Astrocyte (in vitro differentiated cells and primary cell): ENCODE measurements at regions not wholly inside any gene's neighbourhood (a gene's known extent, or its start where the extent isn't known, plus 50 kb on each side); places are given as distances from the start of the nearest gene placed in this dataset.

ENCODE experiments used
- DNase-seq: peaks from one replicate; pipeline ENCODE4 v3.0.0-alpha.2; 2010; ENCODE audit warnings: low read depth
- FAIRE-seq: peaks from 2 replicates; lab custom pipeline; 2011; peaks lifted over from hg19 to GRCh38; lab: Jason Lieb, UNC
- H2AFZ ChIP-seq: 2 replicates; pipeline ENCODE4 v1.6.0; 2012; ENCODE audit warnings: low read depth, low read length, inconsistent platforms
- H3K27ac ChIP-seq: 2 replicates; pipeline ENCODE4 v1.5.1; 2011; ENCODE audit warnings: low read depth, low read length, inconsistent platforms
- H3K27me3 ChIP-seq: 2 replicates; pipeline ENCODE4 v1.6.0; 2011; ENCODE audit warnings: low read length, inconsistent platforms; ENCODE audit not compliant: insufficient read depth
- H3K36me3 ChIP-seq: 2 replicates; pipeline ENCODE4 v1.5.1; 2011; ENCODE audit warnings: low read length, inconsistent platforms; ENCODE audit not compliant: insufficient read depth
- H3K4me1 ChIP-seq: 2 replicates; pipeline ENCODE4 v1.5.1; 2011; ENCODE audit warnings: low read length, inconsistent platforms; ENCODE audit not compliant: insufficient read depth
- H3K4me2 ChIP-seq: 2 replicates; pipeline ENCODE4 v1.6.0; 2012; ENCODE audit warnings: low read length, inconsistent platforms
- H3K4me3 ChIP-seq: 2 replicates; pipeline ENCODE4 v1.5.1; 2011; ENCODE audit warnings: low read depth, mild to moderate bottlenecking, low read length, inconsistent platforms; ENCODE audit not compliant: insufficient read depth
- H3K79me2 ChIP-seq: 2 replicates; pipeline ENCODE4 v1.6.0; 2012; ENCODE audit warnings: mild to moderate bottlenecking, low read length, inconsistent platforms; ENCODE audit not compliant: insufficient read depth
- H3K9ac ChIP-seq: 2 replicates; pipeline ENCODE4 v1.6.0; 2012; ENCODE audit warnings: mild to moderate bottlenecking, low read length, inconsistent platforms
- H3K9me3 ChIP-seq: 2 replicates; pipeline ENCODE4 v1.5.1; 2012; ENCODE audit warnings: low read depth, mild to moderate bottlenecking, low read length, inconsistent platforms; ENCODE audit not compliant: insufficient read depth
- H4K20me1 ChIP-seq: 2 replicates; pipeline ENCODE4 v1.6.0; 2012; ENCODE audit warnings: low read length, inconsistent platforms; ENCODE audit not compliant: insufficient read depth
- H3K27ac Mint-ChIP-seq: one replicate; pipeline ENCODE4 v1.8.0; 2021; ENCODE audit warnings: mild to moderate bottlenecking, mixed read lengths; ENCODE audit not compliant: unreplicated experiment
- H3K27me3 Mint-ChIP-seq: one replicate; pipeline ENCODE4 v1.8.0; 2021; ENCODE audit warnings: low read depth, mixed read lengths; ENCODE audit not compliant: unreplicated experiment
- H3K36me3 Mint-ChIP-seq: one replicate; pipeline ENCODE4 v1.8.0; 2021; ENCODE audit warnings: low read depth, mixed read lengths; ENCODE audit not compliant: unreplicated experiment
- H3K4me1 Mint-ChIP-seq: one replicate; pipeline ENCODE4 v1.8.0; 2021; ENCODE audit warnings: low read depth, mixed read lengths; ENCODE audit not compliant: unreplicated experiment
- H3K4me3 Mint-ChIP-seq: one replicate; pipeline ENCODE4 v1.8.0; 2021; ENCODE audit warnings: mild to moderate bottlenecking, moderate library complexity, mixed read lengths; ENCODE audit not compliant: unreplicated experiment
- H3K9me3 Mint-ChIP-seq: one replicate; pipeline ENCODE4 v1.8.0; 2021; ENCODE audit warnings: mild to moderate bottlenecking, mixed read lengths; ENCODE audit not compliant: unreplicated experiment
- EZH2 ChIP-seq: IDR thresholded peaks from 2 replicates; pipeline ENCODE4 v1.6.1; 2012; ENCODE audit warnings: mild to moderate bottlenecking, low read length, inconsistent platforms; ENCODE audit not compliant: insufficient read depth
- TF ChIP-seq, protein P1 (sequence below): IDR thresholded peaks from 2 replicates; pipeline ENCODE4 v1.5.1; 2011; ENCODE audit warnings: low read depth, mild to moderate bottlenecking, inconsistent platforms, low read length, moderate library complexity; ENCODE audit not compliant: insufficient read depth

DNA sequence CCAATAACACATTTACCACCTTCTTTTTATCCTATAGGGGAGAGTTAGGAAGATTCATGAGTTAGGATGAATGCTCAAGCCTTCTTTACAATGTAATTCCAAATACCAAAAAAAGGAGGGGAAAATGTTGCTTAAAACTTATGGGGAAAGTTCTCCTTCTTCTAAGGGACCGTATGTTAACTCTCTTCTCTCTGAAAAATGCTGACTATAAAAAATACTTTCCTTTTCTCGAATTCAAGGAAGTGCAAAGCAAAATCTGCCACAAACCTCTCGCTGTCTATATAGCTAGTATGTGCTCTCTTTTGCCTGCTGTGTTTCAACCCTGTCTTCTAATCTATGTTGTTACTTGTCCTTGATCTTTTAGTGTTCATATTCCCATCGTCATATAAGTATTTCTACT lies 768.6 kb upstream of the C9orf72 start:
- H3K36me3 ChIP-seq: no peaks in the 10 kb centered on the region
- H3K27ac Mint-ChIP-seq: no peak overlapping the region
- no peaks in the 10 kb centered on the region for H3K4me1 Mint-ChIP-seq
- H3K27me3 ChIP-seq: no peaks in the 10 kb centered on the region
- no peaks in the 10 kb centered on the region for H3K27me3 Mint-ChIP-seq
- H3K9ac ChIP-seq: no peak overlapping the region
- FAIRE-seq (no peak), DNase-seq (no peak)
- no peaks in the 10 kb centered on the region for H3K9me3 Mint-ChIP-seq
- H3K4me3 ChIP-seq: no peak overlapping the region
- H3K79me2 ChIP-seq: no peaks in the 10 kb centered on the region
- no peaks in the 10 kb centered on the region for H4K20me1 ChIP-seq
- H3K27ac ChIP-seq: no peak overlapping the region
- H3K36me3 Mint-ChIP-seq: no peaks in the 10 kb centered on the region
- no peak for TF ChIP-seq EZH2
- TF ChIP-seq, protein P1, sequence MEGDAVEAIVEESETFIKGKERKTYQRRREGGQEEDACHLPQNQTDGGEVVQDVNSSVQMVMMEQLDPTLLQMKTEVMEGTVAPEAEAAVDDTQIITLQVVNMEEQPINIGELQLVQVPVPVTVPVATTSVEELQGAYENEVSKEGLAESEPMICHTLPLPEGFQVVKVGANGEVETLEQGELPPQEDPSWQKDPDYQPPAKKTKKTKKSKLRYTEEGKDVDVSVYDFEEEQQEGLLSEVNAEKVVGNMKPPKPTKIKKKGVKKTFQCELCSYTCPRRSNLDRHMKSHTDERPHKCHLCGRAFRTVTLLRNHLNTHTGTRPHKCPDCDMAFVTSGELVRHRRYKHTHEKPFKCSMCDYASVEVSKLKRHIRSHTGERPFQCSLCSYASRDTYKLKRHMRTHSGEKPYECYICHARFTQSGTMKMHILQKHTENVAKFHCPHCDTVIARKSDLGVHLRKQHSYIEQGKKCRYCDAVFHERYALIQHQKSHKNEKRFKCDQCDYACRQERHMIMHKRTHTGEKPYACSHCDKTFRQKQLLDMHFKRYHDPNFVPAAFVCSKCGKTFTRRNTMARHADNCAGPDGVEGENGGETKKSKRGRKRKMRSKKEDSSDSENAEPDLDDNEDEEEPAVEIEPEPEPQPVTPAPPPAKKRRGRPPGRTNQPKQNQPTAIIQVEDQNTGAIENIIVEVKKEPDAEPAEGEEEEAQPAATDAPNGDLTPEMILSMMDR: no peak
- no peaks in the 10 kb centered on the region for H3K9me3 ChIP-seq
- no peaks in the 10 kb centered on the region for H3K4me1 ChIP-seq
- H3K4me3 Mint-ChIP-seq: no peak overlapping the region
- H3K4me2 ChIP-seq: no peak overlapping the region
- no peak overlapping the region for H2AFZ ChIP-seq

DNA sequence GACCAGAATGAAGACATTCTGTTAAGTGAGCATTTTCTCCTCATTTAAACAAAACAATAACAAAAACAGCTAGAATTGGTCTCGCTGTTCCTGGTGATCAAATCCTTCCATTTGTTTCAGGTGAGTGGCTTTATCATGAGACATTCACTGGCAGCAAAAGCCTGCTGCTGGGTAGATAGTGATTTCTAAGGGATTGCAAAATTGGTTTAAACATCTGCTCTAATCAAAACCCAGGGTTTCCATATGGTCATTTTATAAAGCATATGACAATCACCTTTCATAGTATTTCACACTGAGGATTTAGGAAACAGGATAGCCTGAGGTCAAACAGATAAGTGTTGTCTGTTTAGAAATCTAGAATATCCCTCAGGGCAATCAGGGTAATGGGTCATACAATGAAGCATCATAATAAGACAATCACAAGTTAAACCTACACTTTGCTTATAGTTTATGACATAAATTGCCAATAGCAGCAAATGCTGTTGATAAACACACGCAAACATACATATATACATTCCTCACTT lies 769.6 kb upstream of the C9orf72 start:
- Mint-ChIP-seq H3K9me3 (no peaks in the 10 kb centered on the region), H3K36me3 (no peaks in the 10 kb centered on the region), H3K27ac (no peak overlapping the region), H3K4me3 (no peak overlapping the region), H3K27me3 (no peaks in the 10 kb centered on the region), H3K4me1 (no peaks in the 10 kb centered on the region)
- H3K4me3 ChIP-seq: no peak overlapping the region
- no peaks in the 10 kb centered on the region for H3K27me3 ChIP-seq
- H3K4me2 ChIP-seq: no peak overlapping the region
- FAIRE-seq: no peak
- H3K4me1 ChIP-seq: no peaks in the 10 kb centered on the region
- no peaks in the 10 kb centered on the region for H4K20me1 ChIP-seq
- H3K79me2 ChIP-seq: no peaks in the 10 kb centered on the region
- no peak overlapping the region for H2AFZ ChIP-seq
- no peaks in the 10 kb centered on the region for H3K9me3 ChIP-seq
- DNase-seq: no peak
- no peak for TF ChIP-seq EZH2
- TF ChIP-seq, protein P1: no peak
- no peak overlapping the region for H3K9ac ChIP-seq
- no peaks in the 10 kb centered on the region for H3K36me3 ChIP-seq
- H3K27ac ChIP-seq: no peak overlapping the region

GRCh38 chr9:28363151-28363562 lies 789.9 kb upstream of the C9orf72 start:
- Histone ChIP-seq H3K36me3 (no peaks in the 10 kb centered on the region), H3K27me3 (no peaks in the 10 kb centered on the region), H3K79me2 (no peaks in the 10 kb centered on the region), H3K4me3 (no peak overlapping the region), H3K4me2 (no peak overlapping the region), H2AFZ (no peak overlapping the region), H3K27ac (no peak overlapping the region), H3K9me3 (no peaks in the 10 kb centered on the region), H3K4me1 (no peaks in the 10 kb centered on the region), H4K20me1 (no peaks in the 10 kb centered on the region), H3K9ac (no peak overlapping the region)
- no peaks in the 10 kb centered on the region for H3K36me3 Mint-ChIP-seq
- H3K9me3 Mint-ChIP-seq: no peaks in the 10 kb centered on the region
- no peak for TF ChIP-seq EZH2
- TF ChIP-seq, protein P1: no peak
- FAIRE-seq (no peak), DNase-seq (no peak)
- no peak overlapping the region for H3K4me3 Mint-ChIP-seq
- no peak overlapping the region for H3K27ac Mint-ChIP-seq
- H3K4me1 Mint-ChIP-seq: peaks cover 12% of the 10 kb centered on the region
- no peaks in the 10 kb centered on the region for H3K27me3 Mint-ChIP-seq
